ENCODE measurements at regions not wholly inside any gene's neighbourhood (a gene's known extent, or its start where the extent isn't known, plus 50 kb on each side); places are given as distances from the start of the nearest gene placed in this dataset.

- TF ChIP-seq, protein P1, sequence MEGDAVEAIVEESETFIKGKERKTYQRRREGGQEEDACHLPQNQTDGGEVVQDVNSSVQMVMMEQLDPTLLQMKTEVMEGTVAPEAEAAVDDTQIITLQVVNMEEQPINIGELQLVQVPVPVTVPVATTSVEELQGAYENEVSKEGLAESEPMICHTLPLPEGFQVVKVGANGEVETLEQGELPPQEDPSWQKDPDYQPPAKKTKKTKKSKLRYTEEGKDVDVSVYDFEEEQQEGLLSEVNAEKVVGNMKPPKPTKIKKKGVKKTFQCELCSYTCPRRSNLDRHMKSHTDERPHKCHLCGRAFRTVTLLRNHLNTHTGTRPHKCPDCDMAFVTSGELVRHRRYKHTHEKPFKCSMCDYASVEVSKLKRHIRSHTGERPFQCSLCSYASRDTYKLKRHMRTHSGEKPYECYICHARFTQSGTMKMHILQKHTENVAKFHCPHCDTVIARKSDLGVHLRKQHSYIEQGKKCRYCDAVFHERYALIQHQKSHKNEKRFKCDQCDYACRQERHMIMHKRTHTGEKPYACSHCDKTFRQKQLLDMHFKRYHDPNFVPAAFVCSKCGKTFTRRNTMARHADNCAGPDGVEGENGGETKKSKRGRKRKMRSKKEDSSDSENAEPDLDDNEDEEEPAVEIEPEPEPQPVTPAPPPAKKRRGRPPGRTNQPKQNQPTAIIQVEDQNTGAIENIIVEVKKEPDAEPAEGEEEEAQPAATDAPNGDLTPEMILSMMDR (IDR thresholded peaks at IDR 0.05) = no peak
- TF ChIP-seq POLR2AphosphoS5 (IDR thresholded peaks at IDR 0.05; ENCODE audit: low read depth, low read length) (no peak), TCF7L2 (IDR thresholded peaks at IDR 0.05; ENCODE audit: low read depth, low read length) (no peak), SIN3A (IDR thresholded peaks at IDR 0.05; ENCODE audit: borderline replicate concordance, insufficient read depth, low read depth, low read length) (no peak)
Measured at GRCh38 chr3:81352867-81353266, 408.6 kb downstream of the GBE1 start.

Measured in Panc1 (cell line).